T1000 (cell line): ENCODE measurements at regions not wholly inside any gene's neighbourhood (a gene's known extent, or its start where the extent isn't known, plus 50 kb on each side); places are given as distances from the start of the nearest gene placed in this dataset.

Source experiments
- DNase-seq: peaks from one replicate; lab custom pipeline; 2025; ENCODE audit warnings: mixed read lengths; lab: John Stamatoyannopoulos, UW

DNA sequence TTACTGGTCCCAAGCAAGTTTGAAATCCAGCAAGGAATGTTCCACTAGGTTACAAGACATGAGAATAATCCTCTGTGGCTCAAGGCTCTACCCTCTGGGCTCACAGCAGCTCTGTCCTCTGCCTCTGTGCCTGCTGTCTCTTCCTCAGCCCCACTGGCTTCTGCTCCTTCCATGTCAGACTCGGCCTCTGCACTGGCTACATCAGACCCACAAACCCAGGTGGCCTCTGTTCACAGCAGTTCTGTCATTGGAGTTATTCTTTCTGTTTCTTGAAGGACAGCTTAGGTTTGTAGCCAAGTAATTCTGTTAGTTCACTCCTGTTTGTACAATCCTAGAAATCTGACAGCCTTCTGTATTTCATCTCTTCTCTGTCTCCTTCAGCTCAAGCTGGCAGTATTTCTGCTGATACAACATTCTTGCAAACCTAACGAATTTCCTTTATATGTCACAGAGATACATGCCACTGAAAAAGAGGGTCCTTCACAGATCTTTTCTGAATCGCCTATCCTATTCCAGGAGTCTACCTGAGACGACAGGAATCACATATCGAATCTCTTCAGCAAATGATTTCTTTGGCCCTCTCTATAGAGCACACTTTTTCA, 227.8 kb upstream of the PLSCR5 start:
- no peak for DNase-seq

DNA sequence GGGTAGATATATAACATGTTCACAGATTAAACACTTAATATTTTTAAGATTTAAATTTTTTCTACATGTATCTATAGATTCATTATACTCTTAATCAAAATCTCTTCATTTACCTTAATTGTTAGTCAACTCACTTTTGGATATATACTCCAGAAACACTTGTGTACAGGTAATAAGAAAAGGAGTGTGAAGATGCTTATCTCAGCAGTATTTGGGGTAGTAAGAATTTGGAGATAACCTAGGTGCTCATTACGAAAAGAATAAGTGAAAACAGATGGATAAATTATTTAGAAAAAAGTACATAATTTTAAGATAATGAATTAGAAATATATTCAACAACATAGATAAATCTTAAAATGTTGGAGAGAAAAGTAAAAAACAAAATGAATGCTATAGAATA, 226.5 kb upstream of the PLSCR5 start:
- DNase-seq = no peak

DNA sequence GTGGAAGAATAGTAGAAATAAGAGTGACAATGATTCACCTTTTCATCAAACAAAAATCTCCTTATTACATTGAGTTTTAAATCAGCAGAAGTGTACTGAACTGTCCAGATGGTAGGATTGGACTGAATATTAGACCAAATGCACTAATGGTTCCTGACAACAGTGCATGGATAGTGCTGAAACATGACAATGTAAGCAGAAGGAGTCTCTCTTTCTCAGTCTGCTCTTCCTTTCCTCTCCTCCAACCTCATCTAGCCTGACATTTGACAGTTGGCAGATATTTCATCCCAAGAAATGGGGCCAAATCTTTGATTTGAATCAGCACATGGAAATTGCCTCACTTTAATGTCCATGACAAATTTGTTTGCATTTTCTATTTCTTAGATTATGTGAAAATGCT, 225.1 kb upstream of the PLSCR5 start:
- no peak for DNase-seq

DNA sequence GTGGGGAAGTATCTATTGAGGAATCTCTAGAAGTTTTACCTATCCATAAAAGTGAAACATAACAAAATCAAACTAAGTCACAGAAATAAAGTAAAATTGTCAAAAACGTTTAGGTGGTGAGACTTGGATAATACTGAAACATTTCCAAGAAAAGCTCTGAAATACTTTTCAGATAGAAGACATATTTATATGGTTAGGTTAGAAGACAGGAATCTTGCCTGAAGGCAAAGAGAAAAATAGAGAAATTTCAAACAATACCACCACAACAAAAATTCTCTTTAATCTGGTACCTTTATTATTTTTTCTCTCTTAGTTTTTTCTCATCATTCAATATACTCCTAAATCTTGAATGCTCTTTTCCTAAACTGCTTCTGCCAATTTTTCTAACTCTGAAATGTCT, 222.7 kb upstream of the PLSCR5 start:
- DNase-seq = no peak

DNA sequence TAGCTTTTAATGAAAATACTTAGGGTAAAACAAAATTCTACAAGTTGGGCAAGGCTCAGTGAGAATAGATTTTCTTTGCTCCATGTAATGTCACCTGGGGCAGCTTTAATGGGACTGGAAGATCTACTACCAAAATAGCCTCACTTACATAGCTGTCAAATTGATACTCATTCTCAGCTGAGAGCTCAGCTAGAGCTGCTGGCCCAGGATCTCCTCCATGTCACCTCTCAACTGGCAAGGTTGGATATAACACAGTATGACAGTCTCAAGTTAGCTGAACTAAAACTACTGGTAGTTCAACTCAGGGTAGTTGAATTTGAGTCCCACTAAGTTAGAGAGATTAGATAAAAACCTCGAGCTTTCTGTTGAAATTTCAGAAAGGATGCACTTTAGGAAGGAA, 218.5 kb upstream of the PLSCR5 start:
- no peak for DNase-seq

DNA sequence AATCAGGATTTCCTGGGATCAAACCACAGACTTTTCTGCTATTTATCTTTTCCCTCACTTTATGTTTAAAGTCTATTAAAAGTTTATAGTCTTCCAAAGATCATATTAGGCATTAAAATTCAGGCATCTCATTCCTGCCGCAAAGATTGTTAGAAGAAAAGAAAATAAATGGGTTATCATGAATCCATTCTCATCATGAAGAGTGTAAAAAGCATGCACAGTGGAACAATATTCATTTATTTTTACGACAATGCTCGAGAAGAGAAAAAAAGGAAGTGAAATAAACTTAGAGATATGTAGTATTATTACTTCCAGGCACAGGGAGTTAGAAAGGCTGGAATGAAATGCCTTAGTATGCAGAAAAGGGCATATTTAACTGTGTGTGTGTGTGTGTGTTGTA, 213.7 kb upstream of the PLSCR5 start:
- no peak for DNase-seq

DNA sequence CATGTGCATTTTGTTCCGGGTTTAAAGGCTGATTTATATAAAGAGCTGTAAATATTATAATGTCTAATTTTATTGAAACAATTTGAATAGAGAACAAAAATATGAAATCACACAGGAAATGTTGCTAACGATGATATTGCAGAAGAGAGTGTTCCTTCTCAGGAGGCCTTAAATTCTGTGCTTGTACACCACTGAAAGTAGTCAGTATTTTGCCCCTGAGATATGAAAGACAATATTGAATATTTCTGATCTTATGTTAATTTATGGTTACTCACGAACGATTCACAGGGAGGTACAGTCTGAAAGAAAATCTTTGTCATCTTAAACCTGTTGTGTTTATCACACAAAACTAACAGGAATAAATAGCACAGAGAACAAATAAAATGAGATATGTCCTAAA, 213.2 kb upstream of the PLSCR5 start:
- no peak for DNase-seq

DNA sequence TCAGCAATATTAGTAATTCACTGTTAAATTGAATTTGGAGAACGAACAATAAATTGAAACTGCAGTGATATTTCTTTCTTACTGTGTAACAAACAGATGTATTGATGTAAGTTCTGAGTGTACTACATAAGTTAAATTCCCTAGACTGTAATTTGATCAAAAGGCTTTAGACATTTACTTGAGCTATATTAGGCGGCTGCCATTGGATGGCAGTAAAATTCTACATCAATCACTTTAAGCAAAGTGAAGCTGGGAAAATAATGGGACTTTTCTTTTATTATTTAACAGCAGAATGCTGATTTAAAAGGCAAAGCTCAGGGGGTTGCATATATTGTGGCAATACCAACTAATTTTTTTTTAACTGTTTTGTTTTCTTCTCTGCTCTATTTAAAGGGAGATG, 212.6 kb upstream of the PLSCR5 start:
- DNase-seq = no peak

DNA sequence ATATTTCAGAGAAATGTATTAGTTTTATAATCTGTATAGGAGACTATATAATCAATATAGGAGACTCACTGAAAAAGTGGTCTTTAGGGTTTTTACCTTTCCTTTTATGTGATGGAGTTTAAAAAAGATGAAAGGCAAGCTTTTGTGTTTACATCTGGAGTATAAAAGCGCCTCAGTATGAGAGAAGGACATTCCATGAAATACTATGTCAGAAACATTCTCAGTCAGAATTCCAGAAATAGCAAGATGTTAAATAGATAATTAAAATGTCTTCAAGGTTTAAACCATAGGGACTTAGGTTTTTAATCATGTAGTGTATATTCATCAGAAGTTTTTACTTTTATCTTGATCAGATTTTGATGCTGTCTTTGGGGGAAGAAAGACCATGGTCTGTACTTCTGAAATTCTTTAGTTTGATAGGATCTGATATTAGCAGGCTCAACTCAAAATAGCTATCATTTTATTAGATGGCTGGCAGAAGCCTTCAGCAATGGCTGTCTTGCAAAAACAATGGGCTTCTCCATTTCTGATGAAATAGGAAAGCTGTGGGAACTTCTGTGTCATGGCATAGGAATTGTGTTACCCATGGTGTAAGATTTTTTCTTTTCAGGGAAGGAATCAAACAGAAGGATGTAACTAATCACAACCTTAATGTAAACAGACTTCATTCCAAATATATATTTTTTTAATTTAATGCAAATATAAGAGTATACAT, 209.6 kb upstream of the PLSCR5 start:
- no peak for DNase-seq

DNA sequence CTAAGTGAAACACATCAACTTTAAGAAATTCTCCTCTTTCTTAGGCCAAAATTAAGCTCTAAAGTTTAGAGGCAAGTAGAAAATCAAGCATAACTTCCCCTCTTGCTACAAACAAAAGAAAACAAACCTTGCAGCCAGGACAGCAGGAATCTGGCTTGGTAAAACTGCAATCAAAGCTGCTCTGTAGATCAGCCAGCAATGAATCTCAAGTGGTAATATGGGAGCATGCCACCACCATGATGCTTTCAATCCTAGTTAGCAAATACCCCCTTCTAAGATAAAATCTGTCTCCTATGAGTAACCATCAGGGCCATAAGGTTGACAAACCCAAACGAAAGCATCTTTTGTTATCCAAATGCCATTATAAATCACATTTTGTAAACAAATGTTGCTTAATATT, 208.3 kb upstream of the PLSCR5 start:
- DNase-seq = no peak

DNA sequence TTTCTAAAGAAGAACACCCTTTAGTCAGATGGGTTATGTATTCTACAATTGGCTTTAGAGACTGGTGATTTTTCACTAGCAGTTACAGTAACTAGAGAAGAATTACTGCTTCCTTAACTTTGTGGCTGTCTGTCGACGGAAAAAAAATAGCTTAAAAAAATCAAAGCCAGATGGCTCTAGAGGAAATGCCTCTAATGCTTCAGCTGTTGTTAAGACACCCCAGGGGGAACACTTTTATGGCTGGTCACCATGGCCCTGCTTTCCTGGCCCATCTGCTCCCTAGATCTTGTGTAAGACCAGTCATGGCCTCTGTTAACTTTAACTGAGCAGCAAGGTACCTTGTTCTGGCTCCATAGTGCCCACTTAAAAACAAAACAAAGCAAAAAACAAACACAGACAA, 198.6 kb upstream of the PLSCR5 start:
- DNase-seq = peak; percentile 33

DNA sequence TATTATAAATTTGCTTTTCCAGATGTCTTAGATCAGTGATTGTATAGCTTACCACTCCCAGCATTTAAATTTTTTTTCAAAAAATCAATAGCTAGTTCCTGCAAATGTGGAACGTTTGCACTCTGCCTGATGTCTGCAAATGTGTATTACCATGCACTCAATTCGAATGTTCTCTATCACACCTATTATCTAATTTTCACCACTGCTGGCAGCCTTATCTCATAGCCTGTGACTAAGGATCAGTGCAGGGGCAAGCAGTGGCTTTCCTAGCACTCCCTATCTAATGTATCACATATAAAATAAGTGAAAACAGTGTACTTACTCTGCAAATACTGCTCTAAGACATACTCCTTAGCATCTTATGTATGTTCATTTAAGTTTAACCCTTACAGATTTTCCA, 196.3 kb upstream of the PLSCR5 start:
- no peak for DNase-seq

DNA sequence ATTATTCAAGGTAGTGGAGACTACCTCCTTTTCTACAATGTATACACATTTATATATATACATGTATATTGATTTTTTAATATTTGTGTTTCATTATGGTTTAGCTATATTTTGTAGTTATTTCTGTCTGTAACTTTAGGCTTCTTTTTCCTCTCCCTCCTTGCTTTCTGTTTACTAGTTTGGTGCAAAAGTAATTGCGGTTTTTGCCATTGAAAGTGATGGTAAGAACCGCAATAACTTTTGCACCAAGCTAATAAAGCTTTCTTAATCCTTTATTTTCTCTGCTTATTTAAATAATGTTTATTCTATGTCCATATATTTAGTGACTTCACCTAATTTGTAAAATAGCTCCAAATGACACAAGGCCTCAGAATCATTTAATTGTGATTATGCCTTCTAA, 195.3 kb upstream of the PLSCR5 start:
- no peak for DNase-seq

DNA sequence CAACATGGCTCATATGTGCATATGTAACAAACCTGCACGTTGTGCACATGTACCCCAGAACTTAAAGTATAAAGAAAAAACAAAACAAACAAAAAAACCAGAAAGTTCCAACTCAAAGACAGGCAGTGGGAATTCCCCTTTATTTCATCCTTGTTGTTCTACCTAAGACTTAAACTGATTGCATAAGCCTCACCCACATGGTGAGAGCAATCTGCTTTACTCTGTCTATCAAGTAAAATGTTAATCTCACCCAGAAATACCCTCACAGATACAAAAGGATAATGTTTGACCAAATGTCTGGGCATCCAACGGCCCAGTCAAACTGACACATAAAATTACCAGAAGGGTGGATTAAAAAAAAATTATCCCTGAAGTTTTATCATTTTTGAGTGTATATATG, 190.9 kb upstream of the PLSCR5 start:
- DNase-seq = no peak

DNA sequence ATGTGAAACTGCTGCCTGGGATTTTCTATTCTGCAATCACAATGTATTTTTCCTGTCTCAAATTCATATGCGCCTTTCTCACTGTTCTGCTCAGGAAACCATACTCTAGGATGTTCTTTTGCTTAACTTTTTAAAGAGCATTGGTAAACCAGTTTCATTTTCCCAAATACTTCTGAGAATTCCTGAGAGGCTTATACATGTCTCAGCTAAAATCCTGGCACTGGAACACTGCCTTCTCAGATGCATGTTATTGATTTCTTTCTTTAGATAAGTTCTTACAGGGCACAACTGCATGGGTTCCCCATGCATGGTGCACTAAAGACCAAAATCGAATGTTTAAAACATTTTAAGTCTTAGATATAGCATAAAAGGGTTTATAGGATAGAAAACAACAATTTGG, 178.3 kb upstream of the PLSCR5 start:
- DNase-seq = no peak

DNA sequence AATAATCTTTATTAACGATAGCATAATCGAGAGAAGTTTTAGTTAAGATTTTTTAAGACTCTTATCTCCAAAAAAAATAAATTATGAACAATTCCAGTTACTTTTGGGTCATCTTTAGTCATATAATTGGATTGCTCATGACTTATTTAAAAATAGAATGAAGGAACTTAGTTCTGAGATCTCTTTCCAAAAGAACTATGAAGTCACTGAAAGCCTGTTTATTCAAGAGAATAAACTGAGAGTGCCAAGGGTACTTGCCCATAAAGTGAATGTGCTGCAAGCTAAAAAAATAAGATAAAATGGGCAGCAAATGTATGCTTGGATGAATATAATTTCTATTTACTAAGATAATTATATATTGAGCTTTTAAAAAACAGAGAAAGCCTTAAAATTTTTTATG, 176.5 kb upstream of the PLSCR5 start:
- DNase-seq = no peak

DNA sequence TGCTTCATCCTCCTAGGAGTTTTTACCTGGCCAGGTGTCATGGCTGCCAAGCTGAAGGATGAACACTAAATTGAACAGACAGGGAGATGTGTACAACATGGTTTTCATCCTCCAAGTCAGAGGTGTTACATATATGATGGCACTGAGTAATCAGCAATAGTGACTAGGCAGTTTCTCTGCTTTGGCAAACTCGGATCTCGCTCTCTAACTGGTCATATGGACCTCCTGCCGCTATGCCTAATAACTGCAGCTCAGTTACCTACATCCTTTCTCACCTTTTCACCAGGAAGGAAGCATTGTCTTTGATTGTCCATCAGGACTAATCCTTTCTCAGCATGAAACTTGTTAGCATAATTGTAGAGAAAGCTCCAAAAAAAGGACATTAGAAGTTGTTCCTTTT, 175.9 kb upstream of the PLSCR5 start:
- DNase-seq = no peak

DNA sequence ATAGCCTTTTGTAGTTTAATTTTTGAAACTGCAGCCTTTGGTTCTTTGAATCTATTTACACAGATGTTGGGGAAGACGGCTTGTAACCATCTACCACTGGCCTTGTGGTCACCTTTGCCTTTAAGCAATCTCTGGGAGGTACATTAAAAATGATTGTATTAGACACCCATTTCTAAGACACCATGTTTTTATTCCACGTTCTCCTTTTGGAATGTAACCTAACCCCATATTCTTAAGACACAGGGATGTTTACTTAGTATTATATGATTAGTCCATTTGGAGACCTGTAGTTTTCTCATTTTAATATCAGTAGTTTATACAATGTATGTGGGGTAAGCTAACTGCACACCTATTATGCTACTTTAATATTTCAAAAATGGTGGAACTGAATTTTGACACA, 175.1 kb upstream of the PLSCR5 start:
- DNase-seq = no peak

DNA sequence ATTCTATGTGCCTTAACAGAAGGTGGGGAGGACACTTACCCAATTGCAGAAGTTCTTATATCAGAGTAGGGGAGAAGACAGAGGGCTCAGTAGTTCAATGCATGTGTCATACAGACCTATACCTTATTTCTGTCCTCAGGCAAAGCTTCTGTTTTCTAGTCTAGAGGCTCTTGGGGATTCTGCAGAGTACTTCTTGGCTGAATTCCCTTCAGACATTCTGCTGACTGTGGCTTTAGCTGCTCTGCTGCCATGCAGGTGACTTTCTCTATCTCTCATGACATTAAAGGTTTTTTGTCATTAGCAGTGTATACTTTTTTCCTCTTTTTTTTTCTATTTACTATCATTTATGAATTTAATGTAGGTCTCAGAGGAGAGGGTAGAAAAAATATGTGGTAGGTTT, 172.8 kb upstream of the PLSCR5 start:
- no peak for DNase-seq

DNA sequence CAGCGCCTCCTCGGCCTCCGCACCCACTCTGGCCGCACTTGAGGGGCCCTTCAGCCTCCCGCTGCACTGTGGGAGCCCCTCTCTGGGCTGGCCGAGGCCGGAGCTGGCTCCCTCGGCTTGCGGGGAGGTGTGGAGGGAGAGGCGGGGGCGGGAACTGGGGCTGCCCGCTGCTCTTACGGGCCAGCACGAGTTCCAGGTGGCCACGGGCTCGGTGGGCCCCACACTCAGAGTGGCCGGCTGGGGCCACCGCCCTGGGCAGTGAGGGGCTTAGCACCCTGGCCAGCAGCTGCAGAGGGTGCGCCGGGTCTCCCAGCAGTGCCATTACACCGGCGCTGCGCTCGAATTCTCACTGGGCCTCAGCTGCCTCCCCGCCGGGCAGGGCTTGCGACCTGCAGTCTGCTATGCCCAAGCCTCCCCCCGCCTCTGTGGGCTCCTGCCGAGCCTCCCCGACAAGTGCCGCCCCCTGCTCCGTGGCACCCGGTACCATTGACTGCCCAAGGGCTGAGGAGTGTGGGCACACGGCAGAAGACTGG, 167.1 kb upstream of the PLSCR5 start:
- no peak for DNase-seq

DNA sequence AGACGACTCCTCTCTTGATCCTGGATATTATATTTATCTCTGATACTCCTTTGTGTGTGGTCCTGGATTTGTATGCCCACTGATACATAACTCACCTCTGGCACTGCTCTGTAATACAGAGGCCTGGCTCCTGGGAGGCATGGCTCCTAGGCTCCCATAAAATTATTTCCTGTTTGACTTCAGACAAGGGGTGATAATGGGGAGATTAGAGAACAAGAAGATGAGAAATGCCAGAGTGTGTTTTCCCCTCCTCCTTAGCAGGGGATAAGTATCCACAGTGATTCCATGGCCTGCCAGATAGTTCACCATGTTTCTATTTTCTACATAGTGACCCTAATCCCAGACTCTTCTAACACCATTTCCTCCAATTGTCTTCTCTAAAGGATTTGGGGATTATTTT, 165.7 kb upstream of the PLSCR5 start:
- no peak for DNase-seq

DNA sequence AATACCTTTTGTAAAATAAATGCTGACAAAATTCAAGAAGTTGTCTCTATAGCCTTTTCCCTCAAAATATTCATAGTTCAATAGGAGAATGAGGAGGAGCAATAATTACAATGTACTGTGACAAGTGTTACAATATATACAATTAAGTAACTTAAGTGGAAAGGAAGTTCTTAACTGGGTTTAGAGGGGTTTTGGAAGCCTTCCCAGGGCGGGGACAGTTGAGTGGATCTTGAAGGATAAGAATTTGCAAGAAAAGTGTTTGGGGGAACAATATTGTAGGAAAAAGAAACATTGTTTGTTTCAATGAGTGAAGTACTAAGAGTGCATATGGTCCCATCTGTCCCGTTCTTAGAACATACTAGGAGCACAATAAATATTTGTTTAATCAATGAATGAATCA, 165.2 kb upstream of the PLSCR5 start:
- no peak for DNase-seq

DNA sequence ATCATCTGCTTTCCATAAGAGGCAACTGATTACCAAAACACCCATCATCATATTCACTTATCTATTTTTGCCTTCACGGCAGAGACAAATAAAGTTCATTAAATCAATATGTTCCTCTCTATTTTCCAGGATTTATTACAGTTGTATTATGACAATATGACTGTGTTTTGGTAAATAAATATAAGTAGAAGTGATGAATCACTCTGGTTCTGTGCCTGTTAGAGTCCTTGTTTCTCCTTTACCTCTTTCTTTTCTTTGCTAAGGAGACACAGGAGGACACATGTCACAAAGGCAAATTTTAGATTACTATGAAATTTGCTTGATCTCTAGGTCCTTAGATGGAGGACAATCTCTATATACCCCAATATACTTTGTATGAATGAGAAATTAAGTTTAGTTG, 152.6 kb upstream of the PLSCR5 start:
- no peak for DNase-seq

DNA sequence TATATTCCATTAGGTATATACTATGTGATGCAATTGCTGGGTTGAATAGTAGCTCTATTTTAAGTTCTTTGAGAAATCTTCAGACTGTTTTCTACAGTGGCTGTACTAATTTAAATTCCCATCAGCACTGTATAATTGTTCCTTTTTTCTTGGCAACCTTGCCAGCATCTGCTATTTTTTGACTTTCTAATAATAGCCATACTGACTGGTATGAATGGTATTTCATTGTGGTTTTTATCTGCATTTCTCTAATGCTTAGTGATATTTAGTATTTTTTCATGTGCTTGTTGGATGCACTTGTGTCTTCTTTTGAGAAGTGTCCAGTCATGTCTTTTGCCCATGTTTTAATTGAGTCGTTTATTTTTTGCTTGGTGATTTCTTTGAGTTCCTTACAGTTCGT, 145.1 kb upstream of the PLSCR5 start:
- DNase-seq = no peak
